GM18507 (cell line): ENCODE measurements at regions not wholly inside any gene's neighbourhood (a gene's known extent, or its start where the extent isn't known, plus 50 kb on each side); places are given as distances from the start of the nearest gene placed in this dataset.
"Not testable (repeated sequence)": the region's sequence is repeated elsewhere in the genome, so short reads cannot be mapped to it uniquely, and the experiment has no call there.

Experiments used
- DNase-seq: peaks from one replicate; pipeline ENCODE4 v3.0.0; 2011; ENCODE audit warnings: low read depth; ENCODE audit not compliant: insufficient read length; ENCODE audit errors: extremely low spot score
- FAIRE-seq: peaks from 2 replicates; lab custom pipeline; 2011; peaks lifted over from hg19 to GRCh38; lab: Jason Lieb, UNC

- DNase-seq (no peak), FAIRE-seq (no peak)
Measured at GRCh38 chr13:44854313-44855060, 134.8 kb downstream of the NUFIP1 start.

DNA sequence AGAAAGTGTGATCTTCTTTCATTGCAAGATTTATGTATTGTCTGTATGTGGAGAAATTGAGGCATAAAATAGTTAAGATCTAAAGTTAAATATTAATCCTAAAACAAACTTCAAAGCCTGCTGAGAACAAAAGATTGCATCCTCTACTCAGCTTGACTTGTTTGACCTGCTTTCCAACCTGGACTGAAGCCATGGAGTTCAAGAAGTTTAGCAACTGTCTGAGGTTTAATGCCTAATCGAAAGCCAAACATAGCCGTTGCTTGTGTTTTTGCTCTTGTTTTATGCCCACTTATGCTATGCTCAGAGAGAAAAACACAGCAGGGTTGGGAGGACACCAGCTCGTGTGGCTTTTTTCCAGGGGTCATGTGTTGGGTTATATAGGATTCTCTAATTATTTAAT is 135.6 kb downstream of the NUFIP1 start:
- DNase-seq (no peak), FAIRE-seq (no peak)

GRCh38 chr13:44848920-44849676 is 140.2 kb downstream of the NUFIP1 start:
- FAIRE-seq (no peak), DNase-seq (no peak)

- DNase-seq, FAIRE-seq: not testable (repeated sequence)
Measured at GRCh38 chr13:44845281-44846058, 143.8 kb downstream of the NUFIP1 start.

- DNase-seq (no peak), FAIRE-seq (no peak)
Measured at GRCh38 chr13:44844786-44845185, 144.5 kb downstream of the NUFIP1 start.

DNA sequence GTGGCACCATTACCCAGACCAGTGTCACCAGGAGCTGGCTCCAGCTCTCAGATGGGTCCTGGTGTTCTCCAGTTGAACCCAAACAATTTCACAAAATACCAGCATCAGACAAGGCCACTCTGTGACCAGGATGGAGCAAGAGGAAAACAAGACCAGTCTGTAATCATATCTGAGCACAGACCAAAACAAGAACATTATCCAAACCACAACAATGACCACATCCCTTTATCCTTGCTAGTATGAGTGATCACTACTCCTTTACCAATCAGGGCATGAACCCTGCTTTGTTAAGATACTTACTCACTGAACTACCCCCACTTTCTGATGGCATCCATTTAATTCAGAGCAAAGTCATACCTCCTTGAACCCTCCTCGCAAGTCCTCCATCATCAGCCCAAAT is 145.9 kb downstream of the NUFIP1 start:
- DNase-seq (no peak), FAIRE-seq (no peak)

DNA sequence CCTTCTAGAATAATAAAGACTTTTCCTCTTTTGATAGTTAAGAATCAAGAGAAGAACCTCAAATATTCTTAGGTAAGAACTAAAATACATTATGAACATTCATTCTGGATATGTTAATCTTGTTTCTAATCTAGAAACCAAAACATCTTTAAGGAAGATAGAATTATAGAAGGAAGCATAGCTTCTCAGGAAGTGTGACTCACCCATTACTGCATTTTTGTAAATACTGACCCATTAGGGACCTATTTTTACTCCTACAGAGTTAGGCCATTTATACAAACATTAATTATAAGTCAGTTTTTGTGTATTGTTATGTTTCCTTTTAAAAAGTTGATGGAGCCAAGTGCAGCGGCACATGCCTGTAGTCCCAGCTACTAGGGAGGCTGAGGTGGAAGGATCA is 147.1 kb downstream of the NUFIP1 start:
- FAIRE-seq: no peak
- no peak for DNase-seq

- DNase-seq: no peak
Measured at GRCh38 chr13:44840131-44840530, 149.1 kb downstream of the NUFIP1 start.

DNA sequence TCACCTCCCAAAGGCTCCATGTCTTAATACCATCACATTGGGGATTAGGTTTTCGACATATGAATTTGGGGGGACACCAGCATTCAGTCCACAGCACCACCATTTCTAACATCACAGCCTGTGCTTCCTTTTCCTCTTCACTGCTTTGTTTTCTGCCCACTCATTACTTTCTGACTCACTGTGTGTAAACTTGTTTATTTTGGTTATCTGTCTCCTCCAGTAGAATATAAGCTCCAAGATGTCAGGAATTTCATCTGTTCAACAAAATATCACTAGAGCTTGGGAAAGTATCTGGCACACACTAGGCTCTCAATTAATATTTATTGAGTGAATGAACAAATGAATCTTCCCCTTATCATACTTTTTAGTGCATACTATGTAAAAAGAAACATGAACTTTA is 152.0 kb downstream of the NUFIP1 start:
- DNase-seq (no peak), FAIRE-seq (no peak)

More at GRCh38 chr13:44840131-44840530, 149.1 kb downstream of the NUFIP1 start:
- FAIRE-seq: no peak

DNA sequence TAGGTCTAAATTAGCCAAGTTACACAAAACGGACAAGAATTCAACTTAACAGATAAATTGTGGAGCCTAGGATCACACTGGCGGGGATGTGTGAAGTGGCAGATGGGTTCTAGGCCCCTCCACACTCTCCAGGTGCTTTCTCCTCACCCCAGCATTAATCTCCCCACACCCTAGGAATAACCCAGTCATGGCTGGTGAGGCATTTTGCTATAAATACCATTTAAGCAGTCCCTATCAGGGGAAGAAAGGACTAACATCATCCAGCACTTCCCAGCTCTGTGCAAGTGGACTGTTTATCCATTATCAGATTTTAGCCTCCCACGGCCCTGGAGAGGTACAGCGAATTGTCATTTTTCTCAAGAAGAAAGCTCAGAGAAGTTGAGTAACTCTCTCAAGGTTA is 154.9 kb downstream of the NUFIP1 start:
- FAIRE-seq (no peak), DNase-seq (no peak)

GRCh38 chr13:44833626-44834025 is 155.6 kb downstream of the NUFIP1 start:
- FAIRE-seq (no peak), DNase-seq (no peak)

GRCh38 chr13:44833139-44833538 is 156.1 kb downstream of the NUFIP1 start:
- DNase-seq (no peak), FAIRE-seq (no peak)

DNA sequence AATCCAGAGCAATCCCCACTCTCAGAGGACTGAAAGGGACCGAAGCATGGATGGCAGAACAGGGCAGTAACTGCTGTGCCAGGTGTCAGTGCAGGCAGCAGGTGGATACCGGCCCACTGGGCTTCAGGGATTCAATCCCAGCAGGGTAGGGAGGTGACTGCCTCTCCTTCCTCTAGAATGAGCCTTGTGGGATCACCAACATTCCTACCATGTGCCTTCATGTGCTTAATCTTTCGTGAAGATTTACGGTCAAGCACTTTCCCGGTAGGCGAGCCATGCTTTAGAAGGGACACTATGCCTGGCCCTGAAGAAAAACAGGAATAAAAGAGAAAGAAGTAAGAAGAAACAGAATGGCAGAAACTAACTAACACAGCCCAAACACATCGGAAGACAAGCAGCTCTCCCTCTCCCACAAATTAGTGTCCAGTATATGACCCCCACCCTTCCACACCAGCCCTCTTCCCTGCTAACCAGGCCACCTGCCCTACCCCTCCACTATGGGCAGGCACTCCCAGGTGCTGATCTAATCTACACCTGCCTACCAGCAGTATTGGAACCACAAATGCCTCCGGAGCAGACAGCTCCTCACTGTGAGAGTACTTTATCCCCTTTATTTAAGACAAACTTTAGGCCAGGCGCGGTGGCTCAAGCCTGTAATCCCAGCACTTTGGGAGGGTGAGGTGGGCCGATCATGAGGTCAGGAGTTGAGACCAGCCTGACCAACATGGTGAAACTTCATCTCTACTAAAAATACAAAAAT is 162.5 kb downstream of the NUFIP1 start:
- DNase-seq (no peak), FAIRE-seq (no peak)

DNA sequence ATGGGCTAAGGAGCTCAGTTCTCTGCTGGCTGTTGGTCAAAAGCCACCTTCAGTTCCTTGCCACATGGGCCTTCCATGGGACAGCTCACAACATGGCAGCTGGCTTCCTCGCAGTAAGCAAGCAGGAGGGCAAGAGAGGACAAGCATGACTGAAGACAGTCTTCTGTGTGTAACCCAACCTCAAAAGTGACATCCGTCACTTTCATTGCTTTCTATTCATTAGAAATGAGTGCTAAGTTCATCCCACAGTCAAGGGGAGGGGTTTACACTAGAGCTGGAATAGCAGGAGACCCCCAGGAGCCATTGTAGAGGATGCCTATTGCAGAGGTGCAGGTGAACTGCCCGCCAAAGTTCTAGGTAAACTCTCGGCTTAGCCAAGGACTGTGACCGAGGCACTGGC is 163.3 kb downstream of the NUFIP1 start:
- DNase-seq (no peak), FAIRE-seq (no peak)

GRCh38 chr13:44823555-44823954 is 165.7 kb downstream of the NUFIP1 start:
- FAIRE-seq, DNase-seq: not testable (repeated sequence)

DNA sequence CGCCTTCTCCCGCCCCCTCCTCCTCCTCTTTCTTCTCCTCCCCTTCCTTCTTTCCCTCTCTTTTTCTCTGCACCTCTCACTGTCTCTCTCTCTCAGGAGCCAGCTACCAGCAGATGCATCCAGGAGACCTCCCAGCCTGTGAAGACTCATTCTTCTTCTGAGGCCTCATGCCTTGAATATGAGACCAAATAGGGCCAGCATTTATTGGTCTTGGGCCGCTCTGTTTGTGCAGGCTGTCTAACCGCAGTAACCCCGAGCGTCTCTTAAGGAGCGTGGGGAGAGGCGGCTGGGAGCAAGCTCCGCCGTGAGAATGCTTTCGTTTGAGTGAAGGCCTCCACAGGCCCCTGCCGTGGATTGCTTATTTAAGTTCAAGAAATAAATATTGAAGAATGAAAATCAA is 167.0 kb downstream of the NUFIP1 start:
- no peak for DNase-seq
- FAIRE-seq: no peak

DNA sequence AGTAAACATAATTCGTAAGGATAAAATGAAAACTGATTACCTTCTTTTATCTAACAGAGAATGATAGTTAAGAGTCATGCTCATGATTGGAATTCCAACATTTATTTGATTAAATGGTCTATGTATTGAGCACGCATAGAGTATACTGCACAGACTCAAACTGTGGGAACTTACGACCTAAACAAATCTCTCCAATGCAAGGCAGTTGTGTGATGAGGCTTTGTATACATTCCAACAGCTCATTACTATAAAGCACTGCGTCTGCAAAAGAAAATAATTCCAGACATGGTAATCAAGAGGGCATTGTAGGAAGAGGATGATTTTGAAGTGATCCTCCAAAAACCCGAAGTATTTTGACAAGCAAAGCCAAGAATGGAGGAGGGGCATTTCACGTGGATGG is 169.5 kb downstream of the NUFIP1 start:
- no peak for FAIRE-seq
- DNase-seq: no peak

DNA sequence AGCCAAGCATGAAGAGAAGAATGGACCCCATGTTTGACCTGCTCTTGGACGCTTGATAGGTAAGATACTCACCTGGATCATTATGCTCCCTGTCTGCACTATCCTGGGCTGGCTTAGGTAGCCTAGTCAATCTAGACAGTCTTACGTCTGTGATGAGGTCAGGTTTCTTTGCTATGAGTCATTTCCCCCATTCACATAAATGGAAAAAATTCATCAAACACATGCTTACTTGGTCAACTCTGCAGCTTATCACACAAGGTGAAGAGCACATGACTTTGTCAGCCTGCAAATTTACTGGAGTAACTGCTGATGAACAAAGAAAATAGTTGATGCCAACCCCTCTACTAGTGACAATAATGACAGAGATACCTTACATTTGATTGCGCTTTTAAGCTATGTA is 170.0 kb downstream of the NUFIP1 start:
- no peak for DNase-seq
- FAIRE-seq: no peak

GRCh38 chr13:44818428-44818827 is 170.8 kb downstream of the NUFIP1 start:
- DNase-seq: no peak
- FAIRE-seq: no peak

DNA sequence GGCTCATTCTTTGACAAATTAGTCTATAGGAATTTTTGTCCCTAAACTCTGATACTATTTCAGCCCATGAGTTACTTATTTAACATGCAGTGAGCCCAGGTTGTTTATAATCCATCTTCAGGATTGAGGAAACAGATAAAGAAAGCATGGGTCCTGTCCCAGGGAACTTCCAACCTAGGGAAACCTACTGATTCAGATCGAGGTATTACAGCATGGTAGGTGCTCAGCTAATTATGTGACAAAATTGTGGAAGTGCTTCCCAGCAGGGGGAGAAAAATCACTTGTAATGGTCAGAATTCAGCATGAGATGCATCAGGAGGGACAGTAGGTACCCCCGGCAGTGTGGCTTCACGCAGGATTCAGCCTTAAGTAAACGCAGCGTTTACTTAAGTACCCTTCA is 171.3 kb downstream of the NUFIP1 start:
- FAIRE-seq: no peak
- DNase-seq: no peak
